ENCODE measurements at regions not wholly inside any gene's neighbourhood (a gene's known extent, or its start where the extent isn't known, plus 50 kb on each side); places are given as distances from the start of the nearest gene placed in this dataset.

GRCh38 chr2:44869761-44870160, 71.7 kb upstream of the SIX3 start:
- in situ Hi-C loops (cut with HindIII; ENCODE audit: low sequenced_read_pairs) = no loop called here

DNA sequence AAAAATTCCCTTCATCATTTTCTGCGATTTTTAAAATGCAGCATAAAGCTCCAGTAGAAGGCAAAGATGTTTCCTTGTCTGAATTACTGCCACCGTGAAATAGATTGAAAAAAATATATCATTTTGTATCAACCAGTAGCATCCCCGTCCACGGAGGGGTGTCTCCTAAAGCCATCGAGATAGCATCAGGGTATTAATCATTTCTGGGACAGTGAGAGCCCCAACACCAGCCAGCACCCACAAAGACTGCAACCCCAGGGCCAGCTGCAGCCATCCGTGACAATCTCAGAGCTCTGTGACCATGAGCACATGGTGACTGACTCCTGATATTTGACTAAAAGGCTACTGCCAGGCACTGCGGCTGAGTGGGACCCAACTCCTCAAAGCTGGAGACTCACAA, 64.1 kb upstream of the SIX3 start:
- in situ Hi-C loops (cut with HindIII; ENCODE audit: low sequenced_read_pairs) = no loop called here

GRCh38 chr2:44879269-44880124, 62.0 kb upstream of the SIX3 start:
- in situ Hi-C loops (cut with HindIII; ENCODE audit: low sequenced_read_pairs) = loop anchor here (5.0 kb wide), 1 partner anchor 57 kb away; no protein-coding TSS in a partner anchor

- in situ Hi-C loops (cut with HindIII; ENCODE audit: low sequenced_read_pairs) = loop anchor here (5.0 kb wide), 1 partner anchor 58 kb away; no protein-coding TSS in a partner anchor
Observed at GRCh38 chr2:44880125-44880483, 61.4 kb upstream of the SIX3 start.

- in situ Hi-C loops (cut with HindIII; ENCODE audit: low sequenced_read_pairs) = loop anchor here (5.0 kb wide), 1 partner anchor 60 kb away; no protein-coding TSS in a partner anchor
Observed at GRCh38 chr2:44881856-44882255, 59.6 kb upstream of the SIX3 start.

GRCh38 chr2:44883356-44883755, 58.1 kb upstream of the SIX3 start:
- in situ Hi-C loops (cut with HindIII; ENCODE audit: low sequenced_read_pairs) = loop anchor here (5.0 kb wide), 1 partner anchor 61 kb away; no protein-coding TSS in a partner anchor

- in situ Hi-C loops (cut with HindIII; ENCODE audit: low sequenced_read_pairs) = loop anchor here (5.0 kb wide), 1 partner anchor 62 kb away; no protein-coding TSS in a partner anchor
Observed at GRCh38 chr2:44884231-44884630, 57.3 kb upstream of the SIX3 start.

DNA sequence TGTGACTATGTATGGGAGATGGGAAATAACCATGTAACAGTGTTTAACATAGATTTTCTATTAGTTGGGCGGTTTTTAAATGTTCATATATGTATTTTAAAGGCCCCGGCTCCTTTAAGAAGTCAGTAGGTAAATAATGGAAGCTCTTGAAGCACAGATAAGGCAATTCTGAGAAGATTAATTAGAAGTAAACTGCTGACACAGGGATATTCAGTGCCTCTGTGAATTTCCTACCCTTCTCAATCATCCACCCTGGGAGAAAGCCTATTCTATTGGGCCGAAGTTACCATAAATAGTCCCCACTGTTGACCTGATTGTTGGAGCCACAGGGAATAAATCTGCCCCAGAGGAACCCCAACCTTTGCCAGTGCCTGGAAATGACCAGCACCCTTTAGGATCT, 56.8 kb upstream of the SIX3 start:
- in situ Hi-C loops (cut with HindIII; ENCODE audit: low sequenced_read_pairs) = loop anchor here (5.0 kb wide), 1 partner anchor 62 kb away; no protein-coding TSS in a partner anchor

- in situ Hi-C loops (cut with HindIII; ENCODE audit: low sequenced_read_pairs) = no loop called here
Observed at GRCh38 chr2:44886414-44886813, 55.1 kb upstream of the SIX3 start.

DNA sequence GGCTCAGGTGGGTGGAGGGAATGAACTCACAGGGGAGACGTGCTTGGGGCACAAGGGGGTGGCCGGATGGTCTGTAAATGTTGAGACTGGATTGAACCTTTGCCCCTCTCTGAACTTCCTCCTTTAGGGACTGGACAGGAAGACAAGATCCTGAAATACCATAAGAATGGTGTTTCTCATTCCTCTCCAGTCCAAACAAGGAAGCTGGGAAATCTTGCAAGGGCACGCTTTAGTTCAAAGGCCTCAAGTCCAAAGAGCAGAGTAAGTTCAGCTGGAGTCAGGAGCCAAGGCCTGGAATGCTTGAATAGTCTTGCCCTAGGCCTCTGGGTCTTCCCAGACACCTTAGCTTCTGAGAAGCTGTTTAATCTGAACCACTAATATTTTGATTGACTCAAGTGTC, 52.4 kb upstream of the SIX3 start:
- in situ Hi-C loops (cut with HindIII; ENCODE audit: low sequenced_read_pairs) = no loop called here
